Astrocyte (in vitro differentiated cells and primary cell): ENCODE measurements at regions not wholly inside any gene's neighbourhood (a gene's known extent, or its start where the extent isn't known, plus 50 kb on each side); places are given as distances from the start of the nearest gene placed in this dataset.

Experiments used
- DNase-seq: peaks from one replicate; pipeline ENCODE4 v3.0.0-alpha.2; 2010; ENCODE audit warnings: low read depth
- FAIRE-seq: peaks from 2 replicates; lab custom pipeline; 2011; peaks lifted over from hg19 to GRCh38; lab: Jason Lieb, UNC
- H2AFZ ChIP-seq: 2 replicates; pipeline ENCODE4 v1.6.0; 2012; ENCODE audit warnings: low read depth, low read length, inconsistent platforms
- H3K27ac ChIP-seq: 2 replicates; pipeline ENCODE4 v1.5.1; 2011; ENCODE audit warnings: low read depth, low read length, inconsistent platforms
- H3K27me3 ChIP-seq: 2 replicates; pipeline ENCODE4 v1.6.0; 2011; ENCODE audit warnings: low read length, inconsistent platforms; ENCODE audit not compliant: insufficient read depth
- H3K36me3 ChIP-seq: 2 replicates; pipeline ENCODE4 v1.5.1; 2011; ENCODE audit warnings: low read length, inconsistent platforms; ENCODE audit not compliant: insufficient read depth
- H3K4me1 ChIP-seq: 2 replicates; pipeline ENCODE4 v1.5.1; 2011; ENCODE audit warnings: low read length, inconsistent platforms; ENCODE audit not compliant: insufficient read depth
- H3K4me2 ChIP-seq: 2 replicates; pipeline ENCODE4 v1.6.0; 2012; ENCODE audit warnings: low read length, inconsistent platforms
- H3K4me3 ChIP-seq: 2 replicates; pipeline ENCODE4 v1.5.1; 2011; ENCODE audit warnings: low read depth, mild to moderate bottlenecking, low read length, inconsistent platforms; ENCODE audit not compliant: insufficient read depth
- H3K79me2 ChIP-seq: 2 replicates; pipeline ENCODE4 v1.6.0; 2012; ENCODE audit warnings: mild to moderate bottlenecking, low read length, inconsistent platforms; ENCODE audit not compliant: insufficient read depth
- H3K9ac ChIP-seq: 2 replicates; pipeline ENCODE4 v1.6.0; 2012; ENCODE audit warnings: mild to moderate bottlenecking, low read length, inconsistent platforms
- H3K9me3 ChIP-seq: 2 replicates; pipeline ENCODE4 v1.5.1; 2012; ENCODE audit warnings: low read depth, mild to moderate bottlenecking, low read length, inconsistent platforms; ENCODE audit not compliant: insufficient read depth
- H4K20me1 ChIP-seq: 2 replicates; pipeline ENCODE4 v1.6.0; 2012; ENCODE audit warnings: low read length, inconsistent platforms; ENCODE audit not compliant: insufficient read depth
- H3K27ac Mint-ChIP-seq: one replicate; pipeline ENCODE4 v1.8.0; 2021; ENCODE audit warnings: mild to moderate bottlenecking, mixed read lengths; ENCODE audit not compliant: unreplicated experiment
- H3K27me3 Mint-ChIP-seq: one replicate; pipeline ENCODE4 v1.8.0; 2021; ENCODE audit warnings: low read depth, mixed read lengths; ENCODE audit not compliant: unreplicated experiment
- H3K36me3 Mint-ChIP-seq: one replicate; pipeline ENCODE4 v1.8.0; 2021; ENCODE audit warnings: low read depth, mixed read lengths; ENCODE audit not compliant: unreplicated experiment
- H3K4me1 Mint-ChIP-seq: one replicate; pipeline ENCODE4 v1.8.0; 2021; ENCODE audit warnings: low read depth, mixed read lengths; ENCODE audit not compliant: unreplicated experiment
- H3K4me3 Mint-ChIP-seq: one replicate; pipeline ENCODE4 v1.8.0; 2021; ENCODE audit warnings: mild to moderate bottlenecking, moderate library complexity, mixed read lengths; ENCODE audit not compliant: unreplicated experiment
- H3K9me3 Mint-ChIP-seq: one replicate; pipeline ENCODE4 v1.8.0; 2021; ENCODE audit warnings: mild to moderate bottlenecking, mixed read lengths; ENCODE audit not compliant: unreplicated experiment
- CTCF ChIP-seq: IDR thresholded peaks from 2 replicates; pipeline ENCODE4 v1.5.1; 2011; ENCODE audit warnings: low read depth, mild to moderate bottlenecking, inconsistent platforms, low read length, moderate library complexity; ENCODE audit not compliant: insufficient read depth
- EZH2 ChIP-seq: IDR thresholded peaks from 2 replicates; pipeline ENCODE4 v1.6.1; 2012; ENCODE audit warnings: mild to moderate bottlenecking, low read length, inconsistent platforms; ENCODE audit not compliant: insufficient read depth

- H3K27me3 ChIP-seq: peaks cover 2% of the 10 kb centered on the region
- no peak for TF ChIP-seq EZH2
- no peak for TF ChIP-seq CTCF
- no peak for DNase-seq
- H3K4me1 ChIP-seq: no peaks in the 10 kb centered on the region
- H3K4me2 ChIP-seq: no peak overlapping the region
- no peaks in the 10 kb centered on the region for H4K20me1 ChIP-seq
- Mint-ChIP-seq H3K9me3 (no peaks in the 10 kb centered on the region), H3K4me1 (no peaks in the 10 kb centered on the region), H3K27me3 (peaks cover 5% of the 10 kb centered on the region), H3K36me3 (no peaks in the 10 kb centered on the region), H3K4me3 (no peak overlapping the region), H3K27ac (no peak overlapping the region)
- H3K27ac ChIP-seq: no peak overlapping the region
- no peaks in the 10 kb centered on the region for H3K36me3 ChIP-seq
- H3K9ac ChIP-seq: no peak overlapping the region
- no peak overlapping the region for H2AFZ ChIP-seq
- no peaks in the 10 kb centered on the region for H3K79me2 ChIP-seq
- H3K4me3 ChIP-seq: no peak overlapping the region
- H3K9me3 ChIP-seq: no peaks in the 10 kb centered on the region
- no peak for FAIRE-seq
Observed at GRCh38 chr2:11945139-11946126, 199.0 kb downstream of the LPIN1 start.

GRCh38 chr2:11947956-11948355, 201.5 kb downstream of the LPIN1 start:
- no peaks in the 10 kb centered on the region for H3K36me3 ChIP-seq
- H4K20me1 ChIP-seq: no peaks in the 10 kb centered on the region
- H3K4me3 ChIP-seq: no peak overlapping the region
- no peak overlapping the region for H3K9ac ChIP-seq
- H3K79me2 ChIP-seq: no peaks in the 10 kb centered on the region
- no peaks in the 10 kb centered on the region for H3K27me3 ChIP-seq
- Mint-ChIP-seq H3K36me3 (no peaks in the 10 kb centered on the region), H3K27me3 (peaks cover 5% of the 10 kb centered on the region), H3K4me1 (no peaks in the 10 kb centered on the region), H3K9me3 (no peaks in the 10 kb centered on the region), H3K4me3 (no peak overlapping the region), H3K27ac (no peak overlapping the region)
- DNase-seq (no peak), FAIRE-seq (no peak)
- no peak overlapping the region for H3K4me2 ChIP-seq
- H3K9me3 ChIP-seq: no peaks in the 10 kb centered on the region
- no peak overlapping the region for H3K27ac ChIP-seq
- no peaks in the 10 kb centered on the region for H3K4me1 ChIP-seq
- H2AFZ ChIP-seq: no peak overlapping the region
- no peak for TF ChIP-seq EZH2
- no peak for TF ChIP-seq CTCF
